RPMI7951 (cell line): ENCODE measurements at regions not wholly inside any gene's neighbourhood (a gene's known extent, or its start where the extent isn't known, plus 50 kb on each side); places are given as distances from the start of the nearest gene placed in this dataset.
"Not testable (repeated sequence)": the region's sequence is repeated elsewhere in the genome, so short reads cannot be mapped to it uniquely, and the experiment has no call there.

Experiments
- DNase-seq: peaks from one replicate; pipeline ENCODE4 v3.0.0-alpha.2; 2012; ENCODE audit warnings: low read depth

GRCh38 chr17:28247671-28248555, 71.1 kb upstream of the TMEM97 start:
- no peak for DNase-seq

- DNase-seq = no peak
These were observed 69.3 kb upstream of the TMEM97 start for GRCh38 chr17:28249706-28250105.

- DNase-seq = peak; percentile 24
These were observed 66.6 kb upstream of the TMEM97 start for GRCh38 chr17:28252436-28252835.

- no peak for DNase-seq
These were observed 65.3 kb upstream of the TMEM97 start for GRCh38 chr17:28253663-28254062.

GRCh38 chr17:28255616-28256015, 63.4 kb upstream of the TMEM97 start:
- DNase-seq = no peak

DNA sequence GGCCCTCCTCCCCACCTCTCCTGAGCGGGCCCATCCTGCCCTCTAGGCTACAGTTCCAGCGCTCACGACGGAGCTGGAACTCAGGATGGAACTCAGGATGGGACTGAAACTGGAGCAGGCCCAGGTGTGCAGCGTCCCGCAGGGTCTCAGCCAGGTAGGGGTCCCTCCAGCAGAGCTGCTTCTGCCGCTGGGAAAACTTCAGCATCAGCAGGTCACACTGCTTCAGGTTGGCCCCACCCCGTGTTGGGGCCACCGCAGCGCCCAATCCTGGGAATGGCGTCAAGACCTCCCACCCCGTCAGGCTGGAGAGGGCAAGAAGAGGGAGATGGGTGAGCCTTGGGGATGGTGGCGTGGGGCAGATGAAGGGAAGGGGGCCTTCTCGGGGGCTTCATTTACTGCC, 62.6 kb upstream of the TMEM97 start:
- no peak for DNase-seq

DNA sequence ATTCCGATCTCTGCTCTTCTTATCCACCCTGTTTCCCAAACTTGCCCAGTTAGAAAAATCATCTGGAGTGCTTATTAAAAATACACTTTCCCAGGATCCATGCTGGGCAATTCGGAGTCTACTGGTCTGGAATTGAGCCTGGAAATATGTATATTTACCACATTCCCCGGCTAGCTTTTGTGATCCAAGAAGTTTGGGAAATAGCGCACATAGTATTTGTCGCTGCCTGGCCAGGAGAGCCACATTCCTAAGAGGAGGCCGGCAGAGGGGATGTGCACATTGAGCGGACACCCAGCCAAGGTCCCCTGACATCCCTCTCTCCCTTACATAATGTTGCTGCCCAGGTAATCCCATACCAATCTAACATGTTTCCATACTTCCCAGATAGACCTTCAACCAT, 62.1 kb upstream of the TMEM97 start:
- no peak for DNase-seq

DNA sequence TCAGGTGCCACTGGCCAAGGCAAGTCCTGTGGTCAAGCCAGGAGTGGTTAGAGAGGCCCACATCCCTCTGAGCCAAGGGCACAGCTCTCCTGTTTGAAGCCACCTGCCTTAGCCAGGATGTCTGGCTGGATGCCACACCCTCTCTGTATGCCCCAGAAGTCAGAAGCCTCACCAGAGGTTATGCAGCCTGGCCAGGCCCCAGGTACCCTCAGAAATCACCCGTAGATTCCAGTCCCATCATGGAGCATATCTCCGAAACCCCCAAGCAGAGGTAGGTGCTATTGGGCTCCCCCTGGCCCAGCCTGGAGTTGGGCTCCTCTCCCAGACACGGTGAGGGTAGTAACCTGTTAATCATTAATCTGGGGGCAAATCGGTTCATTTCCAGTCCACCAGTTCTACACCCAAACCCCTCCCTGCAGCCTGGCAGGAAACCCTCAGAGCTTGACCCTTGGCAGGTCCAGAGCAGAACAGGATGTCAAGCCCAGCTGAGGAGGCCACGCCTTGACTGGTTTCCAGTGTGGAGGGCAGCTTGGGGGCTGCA, 60.6 kb upstream of the TMEM97 start:
- DNase-seq = no peak

DNA sequence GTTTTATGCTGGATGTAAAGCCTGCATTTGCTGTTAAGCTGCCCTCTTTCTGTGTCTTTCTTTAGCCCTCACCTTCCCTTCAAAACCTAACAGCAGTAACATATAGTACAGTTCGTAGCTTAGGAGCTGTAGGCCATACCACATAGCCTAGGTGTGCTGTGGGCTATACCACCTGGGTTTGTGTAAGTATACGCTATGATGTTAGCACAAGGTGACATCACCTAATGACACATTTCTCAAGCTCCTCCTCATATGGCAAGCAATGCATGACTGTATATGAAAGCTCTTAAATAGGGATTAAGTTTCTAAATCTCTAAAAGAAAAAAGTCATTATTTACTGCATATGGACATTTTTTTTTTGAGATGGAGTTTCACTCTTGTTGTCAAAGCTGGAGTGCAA, 57.8 kb upstream of the TMEM97 start:
- DNase-seq = no peak

GRCh38 chr17:28262123-28262745, 56.8 kb upstream of the TMEM97 start:
- DNase-seq = not testable (repeated sequence)

GRCh38 chr17:28264902-28265548, 54.0 kb upstream of the TMEM97 start:
- peak; percentile 38 for DNase-seq

GRCh38 chr17:28265856-28266546, 53.0 kb upstream of the TMEM97 start:
- DNase-seq = not testable (repeated sequence)

DNA sequence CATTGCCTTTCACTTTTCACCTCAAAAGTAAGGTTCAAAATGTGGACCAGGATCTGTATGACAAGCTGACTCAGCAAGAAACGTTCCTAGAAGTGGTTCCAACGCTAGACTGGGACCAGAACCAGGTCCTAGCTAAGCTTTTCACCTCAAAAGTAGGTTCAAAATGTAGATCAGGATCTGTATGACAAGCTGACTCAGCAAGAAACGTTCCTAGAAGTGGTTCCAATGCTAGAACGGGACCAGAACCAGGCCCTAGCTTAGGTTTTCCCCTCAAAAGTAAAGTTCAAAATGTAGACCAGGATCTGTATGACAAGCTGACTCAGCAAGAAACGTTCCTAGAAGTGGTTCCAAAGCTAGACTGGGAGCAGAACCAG, 52.5 kb upstream of the TMEM97 start:
- not testable (repeated sequence) for DNase-seq

- DNase-seq = not testable (repeated sequence)
These were observed 51.9 kb upstream of the TMEM97 start for GRCh38 chr17:28266926-28267719.

- no peak for DNase-seq
These were observed 51.0 kb upstream of the TMEM97 start for GRCh38 chr17:28267720-28268609.

GRCh38 chr17:28268610-28269313, 50.2 kb upstream of the TMEM97 start:
- DNase-seq = no peak
